A172 (cell line): ENCODE measurements at regions not wholly inside any gene's neighbourhood (a gene's known extent, or its start where the extent isn't known, plus 50 kb on each side); places are given as distances from the start of the nearest gene placed in this dataset.
A peak's percentile ranks its signal among the peaks of the same experiment; 100 is the strongest.
"Not testable (repeated sequence)": the region's sequence is repeated elsewhere in the genome, so short reads cannot be mapped to it uniquely, and the experiment has no call there.

Source experiments
- DNase-seq: peaks from one replicate; pipeline ENCODE4 v3.0.0-alpha.2; 2015; ENCODE audit warnings: low spot score

GRCh38 chr12:92272061-92272964 lies 126.7 kb upstream of the BTG1 start:
- no peak for DNase-seq

GRCh38 chr12:92271341-92271740 lies 125.7 kb upstream of the BTG1 start:
- DNase-seq = no peak

- DNase-seq = no peak
These were observed 124.9 kb upstream of the BTG1 start for GRCh38 chr12:92270521-92270920.

GRCh38 chr12:92268946-92269345 lies 123.3 kb upstream of the BTG1 start:
- DNase-seq = no peak

- no peak for DNase-seq
These were observed 116.0 kb upstream of the BTG1 start for GRCh38 chr12:92261692-92262091.

GRCh38 chr12:92261071-92261470 lies 115.4 kb upstream of the BTG1 start:
- DNase-seq = no peak

GRCh38 chr12:92259696-92260251 lies 114.1 kb upstream of the BTG1 start:
- peak; percentile 1 for DNase-seq

GRCh38 chr12:92259291-92259690 lies 113.6 kb upstream of the BTG1 start:
- DNase-seq = no peak

GRCh38 chr12:92257261-92257660 lies 111.6 kb upstream of the BTG1 start:
- no peak for DNase-seq

GRCh38 chr12:92255741-92256140 lies 110.1 kb upstream of the BTG1 start:
- no peak for DNase-seq

GRCh38 chr12:92253301-92253700 lies 107.7 kb upstream of the BTG1 start:
- no peak for DNase-seq

- no peak for DNase-seq
These were observed 103.3 kb upstream of the BTG1 start for GRCh38 chr12:92248977-92249376.

- no peak for DNase-seq
These were observed 98.4 kb upstream of the BTG1 start for GRCh38 chr12:92244036-92244435.

GRCh38 chr12:92242907-92243306 lies 97.3 kb upstream of the BTG1 start:
- no peak for DNase-seq

- DNase-seq = no peak
These were observed 92.3 kb upstream of the BTG1 start for GRCh38 chr12:92237762-92238523.

- DNase-seq = no peak
These were observed 91.6 kb upstream of the BTG1 start for GRCh38 chr12:92237262-92237661.

- DNase-seq = no peak
These were observed 90.2 kb upstream of the BTG1 start for GRCh38 chr12:92235703-92236472.

- no peak for DNase-seq
These were observed 88.9 kb upstream of the BTG1 start for GRCh38 chr12:92234533-92234932.

GRCh38 chr12:92233346-92234015 lies 87.8 kb upstream of the BTG1 start:
- DNase-seq = no peak

GRCh38 chr12:92232371-92232932 lies 86.8 kb upstream of the BTG1 start:
- not testable (repeated sequence) for DNase-seq

GRCh38 chr12:92231945-92232344 lies 86.3 kb upstream of the BTG1 start:
- not testable (repeated sequence) for DNase-seq
